HepG2 (cell line): ENCODE measurements at regions not wholly inside any gene's neighbourhood (a gene's known extent, or its start where the extent isn't known, plus 50 kb on each side); places are given as distances from the start of the nearest gene placed in this dataset.
"Not testable (repeated sequence)": the region's sequence is repeated elsewhere in the genome, so short reads cannot be mapped to it uniquely, and the experiment has no call there.

Experiments
- ATAC-seq: fragments of 200-7000 bp; cut with Tn5 transposase; 3 replicates; pipeline ENCODE4 v1.9.1; 2020; ENCODE audit warnings: mild to moderate bottlenecking, moderate library complexity
- BruUV-seq: library from RNA; stranded (reverse); fragments of 400-500 nt; replicated peaks from 2 replicates; lab custom pipeline; 2021; lab: Mats Ljungman, UMichigan
- CTCF ChIA-PET: fragments of 300-600 bp; formaldehyde crosslinking; extraction: SDS; loops from one replicate; lab custom pipeline; 2021; ENCODE audit warnings: low total read pairs, inconsistent platforms, low intra/inter-chr PET ratio; lab: Yijun Ruan, JAX
- POLR2A ChIA-PET: fragments of 350-600 bp; sonication (Branson Sonifier 250); formaldehyde crosslinking; loops from one replicate; lab custom pipeline; 2020; ENCODE audit warnings: antibody characterized with exemption, inconsistent platforms; lab: Yijun Ruan, JAX
- DNase-seq: peaks from one replicate; pipeline ENCODE4 v3.0.0-alpha.2; 2015; ENCODE audit warnings: low spot score
- FAIRE-seq: peaks from 3 replicates; lab custom pipeline; 2011; peaks lifted over from hg19 to GRCh38; lab: Jason Lieb, UNC
- H2AFZ ChIP-seq: one replicate; pipeline ENCODE4 v1.6.1; 2011; ENCODE audit warnings: low read length, inconsistent platforms
- H3K27ac ChIP-seq: fragments of 300-600 bp; 3 replicates; pipeline ENCODE4 v1.8.0; 2011; ENCODE audit warnings: mixed run types, mild to moderate bottlenecking, mixed read lengths, low read length, inconsistent platforms; ENCODE audit not compliant: insufficient read depth; ENCODE audit errors: extremely low read length
- H3K27me3 ChIP-seq, 2 experiments: fragments of 200-600 bp in 1 of 2; 2 replicates in 1 of 2; 3 replicates in 1 of 2; pipeline versions ENCODE4 v1.6.0 to v1.8.0; 2011; ENCODE audit warnings: low read length in 2 of 2, mild to moderate bottlenecking in 2 of 2, moderate library complexity in 2 of 2, inconsistent platforms in 1 of 2; ENCODE audit not compliant: insufficient read depth in 2 of 2, control insufficient read depth in 1 of 2
- H3K36me3 ChIP-seq, 2 experiments: fragments of 200-600 bp in 1 of 2; replicated peaks in 1 of 2; 2 replicates in 1 of 2; 3 replicates in 1 of 2; pipeline versions ENCODE4 v1.5.1 to v1.8.0; 2011; ENCODE audit warnings: low read length in 2 of 2, inconsistent platforms in 1 of 2; ENCODE audit not compliant: insufficient read depth in 2 of 2, control insufficient read depth in 1 of 2
- H3K4me1 ChIP-seq: 2 replicates; pipeline ENCODE4 v1.5.1; 2012; ENCODE audit warnings: low read length, inconsistent platforms; ENCODE audit not compliant: insufficient read depth
- H3K4me2 ChIP-seq: 2 replicates; pipeline ENCODE4 v1.6.0; 2011; ENCODE audit warnings: low read depth, low read length, inconsistent platforms
- H3K4me3 ChIP-seq, 3 experiments: fragments of 200-600 bp in 1 of 3; sonication (generic), shearing (Covaris generic) in 1 of 3; replicated peaks in 1 of 3; 2 replicates each; pipeline ENCODE4 v1.5.1; 2011 to 2016; ENCODE audit warnings: low read length in 3 of 3, inconsistent platforms in 2 of 3, low read depth in 2 of 3, mild to moderate bottlenecking in 2 of 3, control low read depth in 1 of 3, mixed read lengths in 1 of 3; ENCODE audit not compliant: insufficient read depth in 1 of 3
- H3K79me2 ChIP-seq: one replicate; pipeline ENCODE4 v1.6.1; 2011; ENCODE audit warnings: low read length, inconsistent platforms; ENCODE audit not compliant: insufficient read depth
- H3K9ac ChIP-seq: 2 replicates; pipeline ENCODE4 v1.6.0; 2011; ENCODE audit warnings: mild to moderate bottlenecking, low read depth, low read length, inconsistent platforms; ENCODE audit not compliant: insufficient read depth
- H3K9me3 ChIP-seq: 2 replicates; pipeline ENCODE4 v1.5.1; 2012; ENCODE audit warnings: mild to moderate bottlenecking, low read length
- H4K20me1 ChIP-seq: 2 replicates; pipeline ENCODE4 v1.6.0; 2011; ENCODE audit warnings: inconsistent platforms, mild to moderate bottlenecking, low read length, moderate library complexity; ENCODE audit not compliant: insufficient read depth
- ARID3A ChIP-seq: IDR thresholded peaks from 2 replicates; pipeline ENCODE4 v1.6.1; 2012; ENCODE audit warnings: low read depth, low read length, improper control_type of control experiment
- FOXM1 ChIP-seq: sonication (generic); formaldehyde crosslinking; IDR thresholded peaks from 2 replicates; pipeline ENCODE4 v1.5.0; 2020; ENCODE audit warnings: missing genetic modification reagents
- GATAD2A ChIP-seq: IDR thresholded peaks from 2 replicates; pipeline ENCODE4 v1.6.1; 2016
- GPN1 ChIP-seq: sonication (generic); formaldehyde crosslinking; IDR thresholded peaks from 2 replicates; pipeline ENCODE4 v1.5.1; 2020; ENCODE audit warnings: missing genetic modification reagents, borderline replicate concordance
- HNF4G ChIP-seq, 2 experiments: sonication (generic) in 1 of 2; formaldehyde crosslinking in 1 of 2; IDR thresholded peaks; 2 replicates each; pipeline versions ENCODE4 v1.4.0 to v1.6.1; 2011 to 2020; ENCODE audit warnings: borderline replicate concordance in 2 of 2, low read depth in 2 of 2, mild to moderate bottlenecking in 2 of 2, low read length in 1 of 2, missing genetic modification reagents in 1 of 2, moderate library complexity in 1 of 2
- NFKBIZ ChIP-seq: IDR thresholded peaks from 2 replicates; pipeline ENCODE4 v1.6.1; 2018; ENCODE audit warnings: missing genetic modification reagents, missing compliant biosample characterization
- SKI ChIP-seq: fragments of 450-650 bp; IDR thresholded peaks from one replicate; pipeline ENCODE4 v1.6.1; 2018; ENCODE audit warnings: mild to moderate bottlenecking; ENCODE audit not compliant: partially characterized antibody
- ZMYM4 ChIP-seq: sonication (generic); formaldehyde crosslinking; IDR thresholded peaks from 2 replicates; pipeline ENCODE4 v1.8.1; 2023; ENCODE audit warnings: mild to moderate bottlenecking, missing genetic modification reagents
- ZNF326 ChIP-seq: sonication (generic); formaldehyde crosslinking; IDR thresholded peaks from 2 replicates; pipeline ENCODE4 v1.4.0; 2020; ENCODE audit warnings: missing genetic modification reagents, borderline replicate concordance
- WGBS: methylation state at CpG from one replicate; pipeline ENCODE4 v1.1.6; 2017; ENCODE audit warnings: low lambda C conversion rate; 5-methylcytosine and 5-hydroxymethylcytosine counted together
- in situ Hi-C: cut with HindIII; loops from 2 replicates; pipeline ENCODE4 v1.10.0; 2017; ENCODE audit warnings: low pct_unique_long_range_greater_than_20kb; ENCODE audit not compliant: extremely low pct_ligation_motif_present
- intact Hi-C: fragments of 100-400 bp; cut with micrococcal nuclease; formaldehyde crosslinking; loops from one replicate; pipeline ENCODE4 v1.10.0; 2022; ENCODE audit not compliant: unreplicated experiment

- TF ChIP-seq SKI, result no peak
- peak; percentile 66 for TF ChIP-seq ZMYM4 (CRISPR knock-in tag)
- TF ChIP-seq GATAD2A (CRISPR knock-in tag), result 0 out of 2 replicates have a peak, but pooled peaks have one; percentile 14
- TF ChIP-seq ARID3A, result no peak
- TF ChIP-seq FOXM1, result no peak
- no peak for TF ChIP-seq GPN1 (CRISPR knock-in tag)
- TF ChIP-seq ZNF326, result no peak
- TF ChIP-seq HNF4G (IDR thresholded peaks at IDR 0.05; ENCODE audit: borderline replicate concordance, low read depth, low read length), result peak; percentile 56
- no peak for TF ChIP-seq HNF4G (CRISPR knock-in tag; IDR thresholded peaks at IDR 0.05; ENCODE audit: borderline replicate concordance, low read depth)
Observed at GRCh38 chr2:8144131-8144631, 537.7 kb upstream of the ID2 start (continued).

DNA sequence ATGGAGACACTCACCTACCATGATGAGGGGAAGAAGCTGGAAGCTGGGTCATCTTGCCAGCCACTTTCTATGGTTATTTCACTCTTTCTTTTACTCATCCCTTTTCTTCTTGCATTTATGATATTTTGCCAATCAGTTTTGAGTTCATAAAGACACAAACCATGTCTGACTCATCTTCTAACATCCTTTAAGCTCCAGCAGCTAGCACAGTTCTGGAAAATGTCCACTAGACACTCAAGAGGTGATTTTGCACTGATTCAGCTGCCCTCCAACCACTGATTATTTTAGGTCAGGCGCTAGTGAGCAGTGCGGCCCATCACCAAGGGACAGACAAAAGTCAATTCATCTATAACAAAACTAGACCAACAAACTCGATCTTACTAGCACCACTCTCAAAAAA is 537.1 kb upstream of the ID2 start:
- POLR2A ChIA-PET, result no interaction called here
- BruUV-seq, result no TSS peak
- no peak for FAIRE-seq

DNA sequence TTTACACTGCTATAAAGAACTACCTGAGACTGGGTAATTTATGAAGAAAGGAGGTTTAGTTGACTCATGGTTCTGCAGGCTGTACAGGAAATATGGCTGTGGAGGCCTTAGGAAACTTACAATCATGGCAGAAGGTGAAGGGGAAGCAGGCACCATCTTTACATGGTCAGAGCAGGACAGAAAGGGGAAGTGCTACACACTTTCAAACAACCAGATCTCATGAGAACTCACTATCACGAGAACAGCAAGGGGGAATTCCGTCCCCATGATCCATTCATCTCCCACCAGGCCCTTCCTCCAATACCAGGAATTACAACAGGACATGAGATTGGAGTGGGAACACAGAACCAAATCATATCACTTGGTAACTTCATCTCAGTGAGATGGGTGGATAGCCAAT is 536.5 kb upstream of the ID2 start:
- intact Hi-C loops, in situ Hi-C loops, POLR2A ChIA-PET, H3K4me2 ChIP-seq, DNase-seq, H3K27me3 ChIP-seq, BruUV-seq, H3K9ac ChIP-seq, H3K4me3 ChIP-seq, H3K79me2 ChIP-seq, H2AFZ ChIP-seq, ATAC-seq, CTCF ChIA-PET, H4K20me1 ChIP-seq, FAIRE-seq, H3K36me3 ChIP-seq, H3K9me3 ChIP-seq, H3K27ac ChIP-seq: not testable (repeated sequence)
- WGBS, result 100% methylated on average over 2 of the region's 2 CpGs
- peaks cover 57% of the 10 kb centered on the region for H3K4me1 ChIP-seq

More for the DNA sequence above, 537.1 kb upstream of the ID2 start:
- Histone ChIP-seq H3K27ac (peak overlapping the region; percentile 42), H3K4me3 (no peak overlapping the region), H4K20me1 (no peaks in the 10 kb centered on the region), H3K9ac (no peak overlapping the region), H3K4me1 (peaks cover 63% of the 10 kb centered on the region), H3K79me2 (peaks cover 3% of the 10 kb centered on the region), H3K4me2 (0 out of 2 replicates have a peak overlapping the region, but pooled peaks have one; percentile 29), H3K9me3 (no peaks in the 10 kb centered on the region), H2AFZ (no peak overlapping the region), H3K36me3 (no peaks in the 10 kb centered on the region; a peak in 1 of 5 replicates), H3K27me3 (no peaks in the 10 kb centered on the region)
- CTCF ChIA-PET, result no interaction called here
- intact Hi-C loops (no loop called here), in situ Hi-C loops (no loop called here)
- 97% methylated on average over 3 of the region's 3 CpGs for WGBS
- TF ChIP-seq ZNF326, result 0 out of 2 replicates have a peak, but pooled peaks have one; percentile 16
- TF ChIP-seq NFKBIZ, result no peak
- ATAC-seq, result no peak
- no peak for DNase-seq
